GM21825 (cell line): ENCODE measurements at regions not wholly inside any gene's neighbourhood (a gene's known extent, or its start where the extent isn't known, plus 50 kb on each side); places are given as distances from the start of the nearest gene placed in this dataset.

Source experiments
- ATAC-seq: cut with Tn5 transposase; IDR thresholded peaks from one replicate; pipeline ENCODE4 v1.9.1; 2021; ENCODE audit warnings: mild to moderate bottlenecking, moderate library complexity; ENCODE audit not compliant: unreplicated experiment

DNA sequence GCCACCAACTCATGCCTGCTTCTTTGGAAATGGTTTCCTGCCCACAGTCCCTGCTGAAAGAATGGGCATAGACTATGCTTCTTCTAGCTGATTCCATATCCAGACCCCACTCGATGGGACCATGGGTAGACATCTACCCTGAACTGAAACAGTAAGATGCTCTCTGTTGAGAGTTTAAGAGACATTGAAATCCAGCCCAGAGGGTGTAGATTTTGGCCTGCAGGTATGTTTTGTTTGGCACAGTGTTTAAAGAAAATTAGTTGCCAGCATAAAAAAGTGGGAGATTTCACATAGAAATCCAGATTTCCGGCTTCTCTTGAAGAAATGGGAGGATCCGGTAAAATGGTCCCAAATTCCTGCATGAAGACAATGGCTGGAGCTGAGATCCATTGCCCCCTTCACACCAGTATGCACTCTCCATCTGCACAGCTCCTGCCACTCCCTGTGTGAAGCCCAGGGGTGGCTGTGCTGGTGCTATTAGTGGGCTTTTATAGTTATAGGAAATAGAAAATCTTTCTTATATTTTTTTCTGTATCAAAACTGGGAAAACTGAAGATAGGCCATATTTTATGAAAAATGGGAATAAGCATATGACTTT is 218.1 kb downstream of the PTEN start:
- ATAC-seq = no peak

DNA sequence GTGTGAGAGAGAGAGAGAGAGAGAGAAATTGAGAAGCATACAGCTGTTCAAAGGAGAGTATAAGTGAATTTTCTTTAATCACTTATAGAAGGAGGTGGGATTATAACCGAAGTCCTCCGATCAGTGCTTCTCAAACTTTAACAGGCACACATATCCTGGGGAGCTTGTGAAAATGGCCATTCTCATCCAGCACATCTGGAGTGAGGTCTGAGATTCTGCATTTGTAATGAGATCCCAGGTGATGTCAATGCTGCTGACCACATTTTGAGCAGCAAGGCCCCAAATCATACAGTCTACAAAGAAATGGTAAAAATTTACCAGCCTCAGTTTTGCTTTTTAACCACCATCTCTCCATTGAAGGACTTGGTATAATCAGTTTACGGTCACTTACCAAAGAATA is 219.0 kb downstream of the PTEN start:
- peak; percentile 25 for ATAC-seq

GRCh38 chr10:88082806-88083596 is 219.6 kb downstream of the PTEN start:
- ATAC-seq = peak; percentile 65

- ATAC-seq = no peak
Observed at GRCh38 chr10:88083597-88083989, 220.2 kb downstream of the PTEN start.

DNA sequence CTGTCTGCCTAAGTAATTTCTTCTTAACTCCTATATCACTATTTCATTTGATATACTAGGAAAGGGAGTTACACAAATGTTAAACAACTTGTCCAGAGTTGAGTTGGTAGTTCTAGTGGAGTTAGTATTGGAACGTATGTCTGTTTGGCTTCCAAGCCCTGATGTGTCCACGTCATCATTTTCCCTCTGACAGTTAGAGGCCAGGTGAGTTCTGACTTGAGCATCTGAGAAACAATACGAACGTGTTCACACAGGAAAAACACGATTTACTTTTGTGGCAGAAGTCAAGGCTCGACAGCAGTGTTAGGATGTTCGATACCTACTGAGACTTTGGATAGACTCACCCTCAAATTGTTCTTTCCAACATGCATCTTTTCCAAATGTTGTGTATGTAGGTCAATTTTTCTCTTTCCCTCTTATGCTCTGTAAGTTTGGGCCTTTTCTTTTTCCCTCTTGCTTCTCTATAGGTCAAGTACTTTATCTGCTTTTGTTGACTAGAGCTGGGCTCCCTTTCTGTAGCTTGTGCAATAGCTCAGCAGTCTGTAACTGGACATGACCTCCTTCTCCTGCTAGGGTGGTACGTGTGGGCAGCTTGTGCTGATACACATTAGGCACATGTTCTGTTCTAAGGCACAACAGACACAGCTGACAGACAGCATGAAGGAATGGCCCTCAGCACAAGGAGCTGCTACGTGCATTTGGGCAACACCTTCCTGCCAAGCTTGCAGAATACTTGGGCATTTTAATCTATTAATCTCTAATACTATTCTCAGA is 222.9 kb downstream of the PTEN start:
- no peak for ATAC-seq

DNA sequence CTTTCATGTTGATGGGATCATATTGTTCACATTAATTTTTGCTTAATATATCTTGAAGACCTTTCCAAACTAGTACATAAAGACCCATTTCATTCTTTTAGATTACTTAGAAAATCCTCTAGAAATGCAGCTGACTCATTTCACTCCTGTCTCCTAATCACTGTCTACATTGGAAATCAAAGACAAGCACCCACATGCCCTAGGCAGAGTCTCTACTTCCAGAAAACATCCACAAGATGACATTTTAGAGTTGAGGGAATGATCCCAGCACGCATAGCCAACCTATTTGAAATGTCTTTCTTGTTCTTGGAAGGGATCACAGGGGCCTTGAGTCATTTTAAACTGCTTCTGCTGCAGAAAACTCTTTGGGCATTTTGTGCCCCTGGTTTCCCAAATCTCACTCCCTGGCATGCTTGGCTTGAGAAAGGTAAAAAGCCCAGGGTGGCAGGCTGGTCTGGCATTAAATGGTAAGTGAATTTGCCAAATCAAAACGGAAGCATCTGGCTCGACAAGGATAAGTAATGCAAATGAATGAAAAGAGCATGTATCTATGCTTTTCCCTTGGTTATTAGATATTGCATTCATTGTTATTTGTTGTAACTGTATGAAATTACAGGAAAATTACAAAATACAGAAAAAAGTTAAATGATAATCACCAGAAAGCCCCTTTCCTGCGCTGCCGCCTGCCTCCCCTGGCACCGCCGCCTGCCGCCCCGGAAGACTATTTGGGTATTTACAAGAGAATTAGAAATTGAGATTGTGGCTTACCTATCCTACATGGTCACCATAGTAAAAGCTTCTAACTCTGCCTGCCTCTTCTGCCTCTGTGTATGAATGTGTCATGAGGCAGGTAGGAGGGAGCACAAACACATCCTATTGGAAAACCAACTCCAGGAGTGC is 225.3 kb downstream of the PTEN start:
- ATAC-seq = no peak

DNA sequence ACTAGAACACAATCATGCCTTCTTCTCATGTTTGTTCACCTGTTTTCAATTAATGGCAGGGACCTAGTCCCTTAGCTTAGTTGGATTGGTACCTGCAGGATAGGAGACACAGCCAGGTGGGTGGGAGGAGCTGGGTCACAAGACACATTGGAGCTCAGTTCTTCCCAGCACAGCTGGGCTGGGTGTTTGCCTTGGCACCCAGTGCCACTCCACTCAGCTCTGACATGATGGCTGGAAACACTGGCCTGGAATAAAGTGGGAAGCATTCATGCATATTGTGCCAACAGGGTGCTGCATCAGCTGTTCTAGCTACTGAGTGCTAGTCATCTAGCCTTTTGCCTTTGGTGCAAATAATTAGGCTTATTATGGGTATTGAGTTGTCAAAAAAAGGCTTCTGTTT is 226.1 kb downstream of the PTEN start:
- ATAC-seq = no peak

DNA sequence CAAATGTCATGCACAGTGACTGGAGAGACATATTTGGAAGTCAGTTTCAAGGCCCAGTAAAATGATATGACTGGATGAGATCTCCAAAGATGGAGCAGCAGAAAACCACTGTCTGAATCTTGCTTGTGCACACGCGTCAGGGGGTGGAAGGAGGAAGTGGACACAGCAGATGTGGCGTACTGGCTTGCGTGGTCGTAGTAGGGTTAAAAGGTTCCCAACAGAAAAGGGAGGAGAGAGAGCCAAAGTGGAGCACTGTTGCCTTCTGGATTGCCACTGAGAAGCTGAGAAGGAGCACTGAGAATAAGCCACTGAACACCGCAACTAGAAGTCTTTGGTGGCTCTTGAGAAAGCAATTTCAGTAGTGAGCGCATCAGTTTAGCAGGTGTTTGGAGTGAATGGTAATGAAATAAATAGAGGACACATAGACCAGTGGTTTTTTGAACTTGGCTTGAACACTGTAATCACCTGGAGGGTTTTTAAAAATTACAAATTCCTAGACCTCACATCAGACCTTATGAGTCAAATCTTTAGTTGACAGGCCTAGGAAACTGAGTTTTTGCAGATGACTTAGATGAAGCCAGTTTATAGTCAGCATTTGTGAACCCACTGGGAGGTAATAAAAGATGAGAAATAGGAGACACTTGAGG is 227.3 kb downstream of the PTEN start:
- ATAC-seq = peak; percentile 21

DNA sequence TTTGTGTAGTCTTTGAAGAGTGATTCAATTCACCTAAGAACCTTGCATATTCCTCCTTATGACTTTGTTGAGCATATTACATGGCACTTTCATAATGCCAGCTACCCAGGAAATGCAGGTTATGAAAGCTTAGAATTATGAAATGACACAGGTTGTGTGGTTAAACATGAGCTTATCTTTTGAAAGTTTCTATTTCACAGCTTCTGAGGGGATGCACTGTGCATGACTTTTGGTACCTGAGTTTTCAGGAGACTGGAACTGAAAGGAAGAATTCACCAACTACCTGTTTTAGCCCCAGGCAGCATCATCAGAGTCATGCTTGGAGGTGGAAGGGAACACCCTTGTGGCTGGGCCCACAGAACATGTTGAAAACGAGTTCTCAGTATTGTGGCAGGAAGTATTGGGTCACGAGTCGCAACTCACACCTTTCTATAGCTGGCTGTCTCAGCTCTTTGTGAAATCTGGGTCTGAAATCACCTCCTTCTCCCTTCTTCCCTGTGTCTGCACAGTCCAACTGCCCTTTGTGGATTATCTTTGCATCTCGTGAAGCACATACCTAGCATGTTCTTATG is 228.2 kb downstream of the PTEN start:
- ATAC-seq = peak; percentile 80

- ATAC-seq = no peak
Observed at GRCh38 chr10:88092265-88092664, 228.8 kb downstream of the PTEN start.

DNA sequence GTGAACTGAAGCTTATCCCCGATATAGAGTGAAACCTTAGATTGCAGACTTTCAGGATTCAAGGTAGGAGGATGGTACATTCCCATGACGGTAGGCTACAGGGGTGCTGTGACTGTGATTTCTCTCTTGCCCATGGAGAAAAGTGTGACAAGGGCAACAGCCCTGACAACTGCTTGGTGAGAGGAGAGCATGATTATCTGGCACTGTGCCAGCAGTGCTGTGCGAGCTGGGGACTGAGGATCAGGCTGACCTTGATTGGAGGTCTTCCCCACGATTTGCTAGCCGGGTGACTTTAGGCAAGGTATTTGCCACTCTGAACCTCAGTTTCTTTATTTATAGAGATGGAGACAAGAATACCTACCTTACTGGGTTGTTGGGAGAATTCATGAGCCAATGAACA is 229.5 kb downstream of the PTEN start:
- no peak for ATAC-seq

DNA sequence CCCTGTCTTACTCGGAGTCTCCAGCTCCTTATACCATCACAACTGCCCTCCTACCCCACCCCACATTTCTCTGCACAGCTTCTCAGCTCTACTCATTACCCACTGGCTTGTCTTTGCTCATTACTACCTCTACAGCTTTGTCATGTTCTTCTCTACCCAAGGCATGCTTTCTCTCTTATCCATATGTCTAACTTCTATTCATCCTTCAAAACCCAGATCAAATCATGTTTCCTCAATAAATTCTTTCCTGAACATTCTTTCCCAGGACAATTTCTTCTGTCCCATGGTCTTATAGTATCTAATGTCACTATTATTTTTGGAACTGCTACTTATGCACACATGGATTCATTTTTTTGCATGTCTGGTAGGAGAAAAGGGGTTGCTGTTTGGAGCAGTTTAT is 231.4 kb downstream of the PTEN start:
- ATAC-seq = no peak

DNA sequence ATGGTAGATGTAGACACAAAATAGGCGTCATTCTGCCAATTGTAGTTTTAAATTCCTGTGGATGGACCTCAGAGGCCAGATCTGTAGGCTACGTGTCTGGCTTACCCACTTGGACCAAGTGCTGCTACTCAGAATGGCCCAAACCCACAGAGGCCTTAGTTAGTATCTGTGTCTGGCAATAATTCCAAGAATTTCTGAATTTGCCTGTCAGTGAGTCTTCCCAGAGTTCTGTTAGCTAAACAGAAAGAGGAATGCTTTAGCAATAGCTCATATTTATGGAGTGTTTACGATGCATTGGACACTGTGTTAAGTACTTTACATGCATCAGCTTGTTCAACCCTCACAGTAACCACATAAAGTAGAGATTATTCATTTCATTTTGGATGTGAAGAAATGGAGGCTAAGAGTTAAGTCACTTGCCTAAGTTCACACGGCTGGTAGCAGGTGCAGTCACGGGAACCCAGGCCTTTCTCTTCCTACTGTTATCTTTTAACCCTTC is 231.8 kb downstream of the PTEN start:
- no peak for ATAC-seq

DNA sequence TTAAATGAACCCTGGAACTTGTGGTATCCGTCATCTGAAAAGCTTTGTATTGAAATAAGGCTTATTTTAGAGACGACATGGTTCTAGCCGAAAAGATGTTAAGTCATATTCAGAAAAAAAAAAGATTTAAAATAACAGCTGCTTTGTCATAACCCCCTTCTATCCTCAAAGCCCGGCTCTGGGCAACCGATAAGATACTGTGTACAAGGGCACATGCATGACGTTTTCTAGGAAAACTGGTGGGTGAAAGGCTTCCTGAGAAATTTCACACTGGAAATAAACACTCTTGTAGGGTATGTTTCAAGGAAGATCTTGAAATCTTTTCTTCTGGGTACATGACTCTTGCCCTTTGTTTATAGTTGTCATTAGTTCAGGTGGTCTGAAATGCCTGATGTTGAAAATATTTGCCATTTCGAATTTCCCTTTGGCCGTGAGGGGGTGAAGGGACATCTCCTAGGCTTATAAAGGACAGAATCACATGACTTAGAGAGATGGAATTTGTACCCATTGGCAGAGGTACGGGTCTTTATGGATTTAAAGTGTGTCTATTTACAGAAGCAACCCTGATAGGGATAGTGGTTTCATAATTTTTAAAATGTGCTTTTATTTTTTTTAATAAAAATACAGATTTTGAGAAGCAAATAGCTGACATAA is 232.5 kb downstream of the PTEN start:
- ATAC-seq = no peak

DNA sequence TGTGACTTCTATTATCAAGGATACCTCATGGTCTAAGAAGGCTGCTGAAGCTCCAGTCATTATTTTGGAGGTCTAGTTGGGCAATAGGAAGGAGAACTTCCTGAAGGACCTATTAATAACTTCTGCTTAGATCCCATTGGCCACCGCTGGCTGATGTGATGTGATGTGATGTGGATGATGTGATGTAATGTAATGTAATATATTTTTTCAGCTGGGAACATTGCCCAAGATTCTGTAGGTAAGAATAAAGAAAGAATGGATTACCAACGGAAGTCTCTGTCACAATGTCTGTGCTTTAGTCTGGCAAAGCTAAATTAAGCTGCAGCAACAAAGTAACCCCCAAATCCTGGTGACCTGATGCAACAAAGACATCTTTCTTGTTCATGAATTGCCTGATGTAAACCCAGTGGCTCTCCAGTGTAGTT is 233.7 kb downstream of the PTEN start:
- ATAC-seq = no peak

- no peak for ATAC-seq
Observed at GRCh38 chr10:88097536-88097935, 234.1 kb downstream of the PTEN start.

GRCh38 chr10:88100281-88100680 is 236.9 kb downstream of the PTEN start:
- no peak for ATAC-seq

- ATAC-seq = no peak
Observed at GRCh38 chr10:88101666-88102065, 238.2 kb downstream of the PTEN start.

DNA sequence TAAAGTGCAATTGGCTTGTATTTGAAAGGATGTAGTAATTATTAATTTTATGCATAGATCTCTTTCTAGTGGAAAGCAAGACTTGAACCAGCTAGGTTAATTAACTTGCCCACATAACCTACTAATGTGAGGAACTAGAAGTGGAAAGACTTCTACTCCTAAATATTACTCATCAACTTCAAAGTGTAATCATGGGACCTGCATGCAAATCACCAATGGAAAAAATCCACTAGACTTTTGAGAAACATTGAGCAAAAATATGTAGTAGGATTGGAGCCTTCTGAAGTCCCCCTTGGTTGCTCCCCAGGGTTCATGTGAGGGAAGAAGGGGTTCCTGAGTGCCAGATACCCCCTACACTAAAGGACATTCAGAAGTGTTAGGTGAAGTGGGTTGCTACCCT is 240.2 kb downstream of the PTEN start:
- no peak for ATAC-seq
